K562 (cell line): ENCODE measurements at regions not wholly inside any gene's neighbourhood (a gene's known extent, or its start where the extent isn't known, plus 50 kb on each side); places are given as distances from the start of the nearest gene placed in this dataset.

Source experiments
- ATAC-seq: fragments of 200-7000 bp; cut with Tn5 transposase; 3 replicates; pipeline ENCODE4 v1.9.1; 2020; ENCODE audit warnings: moderate library complexity
- BruUV-seq: library from RNA; stranded (reverse); fragments of 400-500 nt; replicated peaks from 2 replicates; lab custom pipeline; 2021; lab: Mats Ljungman, UMichigan
- CTCF ChIA-PET: fragments of 300-600 bp; formaldehyde crosslinking; extraction: SDS; loops from one replicate; lab custom pipeline; 2021; ENCODE audit warnings: low intra/inter-chr PET ratio; lab: Yijun Ruan, JAX
- POLR2A ChIA-PET: fragments of 300-600, 350-650 bp; sonication (Branson Sonifier 250); formaldehyde crosslinking; extraction: SDS; loops from one replicate; lab custom pipeline; 2021; ENCODE audit warnings: antibody characterized with exemption, inconsistent platforms; lab: Yijun Ruan, JAX
- DNase-seq, 4 experiments: peaks; one replicate each; pipeline versions ENCODE4 v3.0.0 to v3.0.0-alpha.2; 2011 to 2018; ENCODE audit warnings: low spot score in 3 of 4, mixed read lengths in 3 of 4; ENCODE audit errors: extremely low read depth in 1 of 4
- FAIRE-seq: peaks from 2 replicates; lab custom pipeline; 2011; peaks lifted over from hg19 to GRCh38; lab: Jason Lieb, UNC
- H2AFZ ChIP-seq: 2 replicates; pipeline ENCODE4 v1.6.0; 2011; ENCODE audit warnings: low read depth, low read length, control low read depth, inconsistent platforms
- H3K27ac ChIP-seq: fragments of 200-600 bp; 3 replicates; pipeline ENCODE4 v1.8.0; 2011; ENCODE audit warnings: low read depth, mild to moderate bottlenecking, control low read depth, inconsistent platforms, low read length, moderate library complexity, mixed read lengths; ENCODE audit errors: extremely low read depth
- H3K27me3 ChIP-seq, 2 experiments: fragments of 300-600 bp in 1 of 2; 2 replicates in 1 of 2; 3 replicates in 1 of 2; pipeline versions ENCODE4 v1.6.0 to v1.8.0; 2011; ENCODE audit warnings: inconsistent platforms in 2 of 2, low read length in 2 of 2, mild to moderate bottlenecking in 1 of 2, mixed read lengths in 1 of 2, moderate library complexity in 1 of 2; ENCODE audit not compliant: control insufficient read depth in 2 of 2, insufficient read depth in 2 of 2
- H3K36me3 ChIP-seq: fragments of 300-600 bp; 3 replicates; pipeline ENCODE4 v1.8.0; 2011; ENCODE audit warnings: mild to moderate bottlenecking, low read length, inconsistent platforms; ENCODE audit not compliant: control insufficient read depth, insufficient read depth
- H3K4me1 ChIP-seq, 2 experiments: fragments of 200-600 bp in 1 of 2; replicated peaks in 1 of 2; 2 replicates in 1 of 2; 3 replicates in 1 of 2; pipeline versions ENCODE4 v1.5.1 to v1.8.0; 2011; ENCODE audit warnings: inconsistent platforms in 2 of 2, low read length in 2 of 2, mild to moderate bottlenecking in 1 of 2, mixed read lengths in 1 of 2, moderate library complexity in 1 of 2; ENCODE audit not compliant: control insufficient read depth in 2 of 2, insufficient read depth in 2 of 2
- H3K4me2 ChIP-seq: 2 replicates; pipeline ENCODE4 v1.6.1; 2011; ENCODE audit warnings: low read length, control low read depth, inconsistent platforms, mixed read lengths; ENCODE audit not compliant: insufficient read depth
- H3K4me3 ChIP-seq: fragments of 200-600 bp; sonication (generic), shearing (Covaris generic); 2 replicates; pipeline ENCODE4 v1.5.1; 2016; ENCODE audit warnings: control low read depth, inconsistent platforms
- H3K79me2 ChIP-seq: fragments of 200-600 bp; 3 replicates; pipeline ENCODE4 v1.8.0; 2011; ENCODE audit warnings: low read length, inconsistent platforms; ENCODE audit not compliant: control insufficient read depth, insufficient read depth
- H3K9ac ChIP-seq, 2 experiments: 2 replicates each; pipeline versions ENCODE4 v1.6.0 to v1.6.1; 2011; ENCODE audit warnings: low read depth in 2 of 2, low read length in 2 of 2, control low read depth in 1 of 2, inconsistent platforms in 1 of 2, mild to moderate bottlenecking in 1 of 2, mixed read lengths in 1 of 2; ENCODE audit not compliant: insufficient read depth in 1 of 2
- H3K9me1 ChIP-seq: one replicate; pipeline ENCODE4 v1.6.0; 2011; ENCODE audit warnings: inconsistent platforms, mild to moderate bottlenecking, low read length, moderate library complexity; ENCODE audit not compliant: control insufficient read depth, insufficient read depth
- H3K9me3 ChIP-seq: replicated peaks from 2 replicates; pipeline ENCODE4 v1.5.1; 2011; ENCODE audit warnings: low read depth, low read length, inconsistent platforms; ENCODE audit not compliant: control insufficient read depth, insufficient read depth
- H4K20me1 ChIP-seq: replicated peaks from 2 replicates; pipeline ENCODE4 v1.6.1; 2011; ENCODE audit warnings: low read length, inconsistent platforms, mixed read lengths; ENCODE audit not compliant: control insufficient read depth, insufficient read depth
- FUS ChIP-seq: fragments of 200-400 bp; formaldehyde crosslinking; optimal IDR thresholded peaks from 2 replicates; pipeline ENCODE3; 2017; ENCODE audit warnings: low read depth, low read length
- HDAC3 ChIP-seq: fragments of 450-650 bp; IDR thresholded peaks from 2 replicates; pipeline ENCODE4 v1.6.1; 2018; ENCODE audit warnings: borderline replicate concordance, mild to moderate bottlenecking, moderate library complexity; ENCODE audit not compliant: partially characterized antibody
- MTF1 ChIP-seq: fragments of 250-450 bp; sonication (Bioruptor Pico); IDR thresholded peaks from 2 replicates; pipeline ENCODE4 v1.9.0; 2021; ENCODE audit warnings: moderate library complexity, mild to moderate bottlenecking, inconsistent platforms, borderline replicate concordance
- NFIC ChIP-seq: fragments of 450-650 bp; IDR thresholded peaks from 2 replicates; pipeline ENCODE4 v1.6.1; 2017; ENCODE audit warnings: mild to moderate bottlenecking, inconsistent platforms
- NR2F6 ChIP-seq: fragments of 450-650 bp; formaldehyde crosslinking; IDR thresholded peaks from 2 replicates; pipeline ENCODE4 v1.4.0; 2020; ENCODE audit warnings: mild to moderate bottlenecking
- RFX7 ChIP-seq: fragments of 250-450 bp; sonication (Bioruptor Pico); IDR thresholded peaks from 2 replicates; pipeline ENCODE4 v1.5.1; 2021; ENCODE audit warnings: mild to moderate bottlenecking
- SETDB1 ChIP-seq: IDR thresholded peaks from one replicate; pipeline ENCODE4 v1.6.1; 2012; ENCODE audit warnings: low read length, control low read depth, inconsistent platforms
- ZC3H11A ChIP-seq: IDR thresholded peaks from 2 replicates; pipeline ENCODE4 v1.6.1; 2012; ENCODE audit warnings: low read depth, low read length, improper control_type of control experiment
- ZKSCAN8 ChIP-seq: fragments of 200-800 bp; sonication (Bioruptor generic); IDR thresholded peaks from 2 replicates; pipeline ENCODE4 v1.6.1; 2016; ENCODE audit warnings: missing genetic modification characterization, missing compliant biosample characterization
- ZNF232 ChIP-seq: sonication (generic); formaldehyde crosslinking; IDR thresholded peaks from 2 replicates; pipeline ENCODE4 v1.8.0; 2022; ENCODE audit warnings: mild to moderate bottlenecking, missing genetic modification reagents
- ZNF57 ChIP-seq: fragments of 450-650 bp; formaldehyde crosslinking; IDR thresholded peaks from 2 replicates; pipeline ENCODE4 v1.4.0; 2020; ENCODE audit warnings: mild to moderate bottlenecking, moderate library complexity
- WGBS: fragments of 100-300 bp; shearing (Covaris generic); methylation state at CpG from one replicate; pipeline ENCODE4 v1.1.6; 2016; ENCODE audit warnings: low coverage, mixed read lengths; ENCODE audit not compliant: insufficient coverage; ENCODE audit errors: missing lambda C conversion rate; 5-methylcytosine and 5-hydroxymethylcytosine counted together
- in situ Hi-C: fragments of 300-500 bp; cut with MboI; formaldehyde crosslinking; loops from 4 replicates; pipeline ENCODE4 v1.15.0; 2018; ENCODE audit warnings: inconsistent platforms, mixed read lengths
- intact Hi-C: fragments of 100-400 bp; cut with micrococcal nuclease; formaldehyde crosslinking; loops from 2 replicates; pipeline ENCODE4 v1.14.2; 2022
- TF ChIP-seq, protein P1 (sequence below): fragments of 250-450 bp; sonication (Bioruptor Pico); IDR thresholded peaks from 2 replicates; pipeline ENCODE4 v1.4.0; 2020; ENCODE audit warnings: borderline replicate concordance

DNA sequence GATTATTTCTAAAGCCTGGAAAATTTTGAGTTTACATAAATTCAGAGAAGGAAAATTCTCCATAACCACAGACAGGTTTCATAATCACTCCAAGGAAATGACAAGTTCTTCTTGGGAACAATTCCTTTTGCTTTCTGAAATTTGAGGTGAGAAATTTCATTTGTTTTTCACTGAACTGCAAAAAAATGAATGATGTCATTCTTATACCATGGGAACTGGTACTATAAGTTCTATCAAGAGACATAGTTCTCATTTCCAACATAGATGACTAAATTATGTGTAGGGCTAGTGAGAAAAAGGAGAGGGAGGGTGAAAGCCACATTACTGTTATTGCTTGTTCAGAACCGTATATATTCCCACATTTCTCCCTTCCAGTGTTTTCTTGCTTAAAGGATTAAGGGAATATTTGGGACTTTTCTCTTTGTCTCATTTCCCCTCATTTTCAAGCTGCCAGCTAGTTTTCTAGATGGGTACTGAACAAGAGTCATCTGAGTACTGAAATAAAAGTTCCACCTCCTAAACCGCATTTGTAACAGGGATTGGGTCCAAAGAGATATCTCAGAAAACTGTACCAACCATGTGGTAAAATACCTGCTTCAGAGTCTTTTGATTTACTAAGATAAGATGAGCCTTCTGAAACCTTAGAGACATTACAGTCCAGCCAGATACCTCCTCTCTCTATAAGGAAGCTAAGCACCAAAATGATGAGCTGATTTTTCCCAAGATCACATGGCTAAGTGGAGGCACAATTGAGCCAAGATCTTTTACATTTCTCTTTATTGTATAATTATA lies 144.3 kb upstream of the PRDM1 start:
- POLR2A ChIA-PET, result no interaction called here
- no peak for FAIRE-seq
- peaks cover 3 to 13% of the 10 kb centered on the region in 2 experiments; a peak in 3 of 5 replicates for H3K27me3 ChIP-seq
- no peaks in the 10 kb centered on the region for H3K9me3 ChIP-seq
- no peaks in the 10 kb centered on the region for H3K9me1 ChIP-seq
- WGBS, result 2% methylated on average over 2 of the region's 2 CpGs
- H3K27ac ChIP-seq, result no peak overlapping the region
- no peaks in the 10 kb centered on the region for H4K20me1 ChIP-seq
- no TSS peak for BruUV-seq
- no peak for ATAC-seq
- H3K79me2 ChIP-seq, result no peaks in the 10 kb centered on the region
- H3K9ac ChIP-seq, result no peak overlapping the region
- H3K4me3 ChIP-seq, result no peak overlapping the region
- CTCF ChIA-PET, result no interaction called here
- TF ChIP-seq SETDB1 (no peak), ZNF57 (CRISPR knock-in tag) (no peak), RFX7 (no peak), NFIC (no peak), ZKSCAN8 (no peak), FUS (no peak), MTF1 (no peak), NR2F6 (CRISPR knock-in tag) (no peak), HDAC3 (no peak), ZNF232 (CRISPR knock-in tag) (no peak), ZC3H11A (no peak)
- TF ChIP-seq, protein P1, sequence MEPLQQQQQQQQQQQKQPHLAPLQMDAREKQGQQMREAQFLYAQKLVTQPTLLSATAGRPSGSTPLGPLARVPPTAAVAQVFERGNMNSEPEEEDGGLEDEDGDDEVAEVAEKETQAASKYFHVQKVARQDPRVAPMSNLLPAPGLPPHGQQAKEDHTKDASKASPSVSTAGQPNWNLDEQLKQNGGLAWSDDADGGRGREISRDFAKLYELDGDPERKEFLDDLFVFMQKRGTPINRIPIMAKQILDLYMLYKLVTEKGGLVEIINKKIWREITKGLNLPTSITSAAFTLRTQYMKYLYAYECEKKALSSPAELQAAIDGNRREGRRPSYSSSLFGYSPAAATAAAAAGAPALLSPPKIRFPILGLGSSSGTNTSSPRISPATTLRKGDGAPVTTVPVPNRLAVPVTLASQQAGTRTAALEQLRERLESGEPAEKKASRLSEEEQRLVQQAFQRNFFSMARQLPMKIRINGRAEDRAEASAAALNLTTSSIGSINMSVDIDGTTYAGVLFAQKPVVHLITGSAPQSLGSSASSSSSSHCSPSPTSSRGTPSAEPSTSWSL (CRISPR knock-in tag), result no peak
- H2AFZ ChIP-seq, result no peak overlapping the region
- in situ Hi-C loops (no loop called here), intact Hi-C loops (no loop called here)
- no peak for DNase-seq
- no peaks in the 10 kb centered on the region for H3K36me3 ChIP-seq
- no peaks in the 10 kb centered on the region for H3K4me1 ChIP-seq
- no peak overlapping the region for H3K4me2 ChIP-seq
